SK-N-DZ (cell line): ENCODE measurements at regions not wholly inside any gene's neighbourhood (a gene's known extent, or its start where the extent isn't known, plus 50 kb on each side); places are given as distances from the start of the nearest gene placed in this dataset.

ENCODE experiments used
- DNase-seq: peaks from one replicate; pipeline ENCODE4 v3.0.0-alpha.2; 2015; ENCODE audit warnings: low spot score

DNA sequence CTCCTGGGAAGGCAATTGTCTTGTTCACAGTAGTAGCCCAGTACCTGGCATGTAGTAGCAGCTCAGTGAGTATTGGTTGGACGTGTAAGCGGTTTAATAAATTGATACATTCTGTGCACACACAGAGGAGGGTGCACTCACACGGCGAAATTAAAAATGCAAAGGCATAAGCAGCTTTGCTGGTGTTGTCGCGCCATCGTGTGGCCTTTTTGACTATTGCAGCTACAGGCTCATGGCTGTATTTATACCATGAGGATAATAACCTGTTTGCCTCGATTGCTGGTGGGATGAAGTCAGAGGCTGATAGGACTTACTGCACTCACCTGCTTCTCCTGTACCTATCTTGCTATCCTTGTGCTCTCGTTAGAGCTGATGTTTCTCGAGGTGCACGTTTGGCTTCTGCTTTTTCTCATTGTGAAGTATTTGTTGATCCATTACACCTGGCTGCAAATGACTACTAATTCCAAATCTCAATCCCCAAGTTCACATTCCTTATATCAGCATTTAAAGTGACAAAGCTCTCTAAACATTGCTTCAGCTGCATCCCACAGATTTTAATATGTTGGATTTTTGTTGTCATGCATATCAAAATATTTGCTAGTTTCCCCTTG, 61.5 kb downstream of the TBXT start:
- peak; percentile 43 for DNase-seq

DNA sequence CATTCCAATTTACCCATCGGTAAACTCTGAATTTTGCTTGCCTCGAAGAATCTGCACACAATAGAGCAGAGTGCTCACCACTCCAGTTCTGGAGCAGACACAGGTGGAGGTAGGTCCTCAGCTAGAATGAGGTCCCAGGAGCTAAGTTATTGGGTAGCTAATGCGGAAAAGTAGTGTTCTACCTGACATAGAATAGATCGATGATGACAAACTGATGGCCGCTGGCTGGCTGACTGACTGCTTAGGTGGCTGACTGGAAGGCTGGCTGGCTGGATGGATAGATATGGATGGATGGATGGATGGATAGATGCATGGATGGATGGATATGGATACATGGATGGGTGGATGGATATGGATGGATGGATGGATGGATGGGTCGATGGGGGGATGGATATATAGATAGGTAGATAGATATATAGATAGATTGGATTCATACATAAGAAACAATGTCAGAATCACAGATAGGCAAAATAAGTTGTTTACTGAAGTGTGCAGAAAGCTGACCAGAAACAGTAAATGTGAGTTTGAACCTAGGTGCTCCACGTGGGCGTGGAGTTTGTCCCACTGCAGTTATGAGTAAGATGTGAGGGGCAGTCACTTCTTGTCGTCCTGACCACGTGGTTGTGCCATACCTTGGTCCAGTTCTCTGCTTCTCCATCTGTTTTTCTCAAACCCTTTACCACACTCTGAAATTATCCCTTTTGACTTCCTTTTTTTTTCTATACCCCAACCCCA, 62.1 kb downstream of the TBXT start:
- no peak for DNase-seq

DNA sequence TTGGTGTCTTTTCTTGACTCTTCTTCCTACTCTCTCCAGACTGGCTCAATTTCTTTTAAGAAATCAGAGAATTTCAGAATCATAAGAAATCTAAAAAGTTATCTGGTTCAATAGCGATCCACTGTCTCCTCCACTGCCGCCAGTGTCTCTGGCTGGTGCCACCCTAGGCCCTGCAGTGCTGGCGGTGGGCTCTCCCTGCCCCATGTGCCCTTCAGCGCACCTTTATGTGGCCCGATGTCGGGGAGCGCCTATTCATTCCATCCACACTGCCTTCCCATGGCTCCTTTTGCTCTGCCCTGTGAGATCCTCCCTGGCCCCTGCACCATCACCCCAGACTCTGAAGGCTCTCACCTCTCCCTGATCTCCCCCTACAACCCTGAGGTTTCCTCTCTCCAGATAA, 62.8 kb downstream of the TBXT start:
- no peak for DNase-seq

- DNase-seq = no peak
Observed at GRCh38 chr6:166104107-166104506, 63.5 kb downstream of the TBXT start.

GRCh38 chr6:166101819-166102419, 65.7 kb downstream of the TBXT start:
- DNase-seq = no peak

DNA sequence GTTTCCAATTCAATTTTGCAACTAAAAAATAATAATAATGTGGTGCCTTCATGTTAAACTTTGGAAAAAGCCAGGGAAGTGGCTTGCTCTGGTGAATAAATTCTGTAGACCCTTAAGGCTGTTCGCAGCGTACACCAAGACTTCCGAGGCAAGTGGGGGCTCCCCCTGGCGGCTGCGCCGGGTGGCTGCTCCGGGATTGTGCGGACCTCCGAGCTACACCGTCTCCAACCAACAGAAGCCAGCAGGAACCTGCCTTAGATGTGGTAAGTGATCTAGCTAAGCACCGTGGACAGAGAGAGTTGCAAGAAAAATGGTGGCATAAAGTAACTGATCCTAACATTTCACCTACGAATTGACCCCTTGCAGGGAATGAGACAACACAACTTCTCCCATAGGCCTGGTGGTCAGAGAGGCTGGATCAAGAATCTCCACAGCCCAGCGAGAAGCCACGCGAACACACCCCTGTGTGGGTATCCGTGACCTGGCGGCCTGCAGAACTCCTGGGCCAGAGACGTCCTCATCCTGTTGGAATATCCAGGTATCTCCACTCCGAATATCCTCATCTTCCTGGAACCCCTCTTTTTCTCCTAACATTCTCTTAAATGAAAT, 69.6 kb downstream of the TBXT start:
- peak; percentile 35 for DNase-seq

GRCh38 chr6:166087852-166088251, 79.8 kb downstream of the TBXT start:
- no peak for DNase-seq

DNA sequence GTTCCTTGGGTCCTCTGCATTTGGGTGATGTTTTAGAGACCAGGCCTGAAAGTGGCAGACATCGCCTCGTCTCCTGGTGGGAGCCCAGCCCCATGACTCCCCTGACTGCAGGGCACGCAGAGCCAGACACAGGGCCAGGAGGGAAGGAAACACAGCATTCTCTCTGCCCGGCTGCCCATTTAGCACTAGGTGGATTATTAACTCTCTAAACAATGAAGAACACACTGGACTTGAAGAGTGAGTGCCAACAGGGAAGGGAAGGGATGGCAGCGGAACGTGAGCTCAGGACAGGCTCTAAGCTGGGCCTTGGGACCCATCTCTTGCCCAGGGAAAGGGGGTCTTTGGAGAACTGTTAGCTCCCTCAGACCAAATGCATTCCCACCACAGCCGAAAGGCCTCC, 80.4 kb downstream of the TBXT start:
- no peak for DNase-seq

DNA sequence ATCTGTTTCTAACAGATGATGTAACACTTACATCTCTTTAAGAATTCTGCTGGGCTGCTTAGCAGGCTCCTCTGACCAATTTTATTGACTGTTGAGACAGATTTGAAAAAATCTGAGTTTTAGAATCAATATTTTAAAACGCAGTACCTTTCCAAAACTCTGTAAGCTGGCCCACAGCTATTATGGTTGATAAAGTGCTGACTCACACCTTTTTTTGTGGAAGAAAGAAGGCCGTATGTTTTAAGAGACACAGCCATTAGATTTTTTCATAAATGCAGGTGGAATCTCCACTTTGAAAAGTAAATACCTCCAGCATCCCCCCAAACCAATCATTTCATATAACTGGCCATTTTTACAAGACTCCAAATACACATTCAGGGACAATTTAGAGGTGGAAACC, 82.2 kb downstream of the TBXT start:
- no peak for DNase-seq

GRCh38 chr6:166084951-166085350, 82.7 kb downstream of the TBXT start:
- no peak for DNase-seq

GRCh38 chr6:166079841-166080240, 87.8 kb downstream of the TBXT start:
- DNase-seq = no peak

- no peak for DNase-seq
Observed at GRCh38 chr6:166078294-166078693, 89.4 kb downstream of the TBXT start.

DNA sequence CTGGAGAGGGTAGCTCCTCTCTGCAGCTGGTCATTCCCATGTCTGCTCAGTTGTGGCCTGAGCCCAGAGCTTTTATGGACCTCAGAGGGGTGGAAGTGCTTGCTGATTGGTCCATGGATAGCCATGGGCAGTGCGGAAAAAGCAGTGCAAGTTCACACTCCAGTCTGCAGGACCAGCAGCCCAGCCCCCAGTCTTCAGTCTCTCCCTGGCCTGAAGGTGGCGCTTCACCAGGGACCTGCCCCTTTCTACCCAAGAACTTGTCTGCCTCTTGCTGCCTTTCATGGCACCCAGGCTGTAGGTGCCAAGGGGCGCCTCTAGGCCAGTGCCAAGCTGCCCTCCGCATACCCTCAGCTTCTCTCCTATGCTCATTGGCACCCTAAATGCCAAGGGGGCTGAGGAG, 91.0 kb downstream of the TBXT start:
- DNase-seq = no peak

GRCh38 chr6:166075925-166076324, 91.7 kb downstream of the TBXT start:
- no peak for DNase-seq

DNA sequence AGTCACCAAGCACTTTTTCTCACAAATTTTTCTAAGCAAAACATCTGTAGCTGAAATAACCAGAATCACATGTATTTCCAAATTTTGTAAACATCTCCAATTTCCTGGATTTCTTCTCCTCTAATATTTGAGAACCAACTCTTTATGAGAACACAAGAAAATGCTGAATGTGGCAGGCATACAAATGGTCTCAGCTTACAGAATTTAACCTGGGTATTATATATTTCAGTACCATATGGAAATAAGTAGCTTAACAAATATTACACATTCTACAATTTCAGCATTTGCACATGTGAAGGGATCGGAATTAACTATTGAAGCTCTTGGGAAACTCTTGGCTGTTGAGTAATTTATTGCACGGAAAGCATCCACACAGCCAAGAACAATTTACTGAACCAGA, 92.5 kb downstream of the TBXT start:
- no peak for DNase-seq

- DNase-seq = no peak
Observed at GRCh38 chr6:166073082-166073481, 94.6 kb downstream of the TBXT start.

DNA sequence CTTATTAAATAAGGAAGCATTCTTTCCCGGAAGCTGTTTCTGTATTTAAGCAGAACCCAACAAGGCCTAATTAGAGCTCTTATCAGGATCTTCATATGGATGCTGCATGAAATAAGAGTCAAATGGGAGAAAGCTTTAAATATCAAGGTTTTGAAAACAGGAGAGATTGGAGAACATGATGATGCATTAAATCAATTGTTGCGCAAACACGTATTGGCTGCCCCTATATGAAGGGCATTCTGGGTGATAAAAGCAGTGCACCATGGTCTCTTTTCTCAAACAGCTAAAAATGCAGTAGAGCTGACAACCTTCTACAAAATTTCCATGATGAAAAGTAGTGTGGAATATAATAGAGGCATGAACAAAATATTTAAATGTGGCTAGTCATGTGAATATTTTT, 98.9 kb downstream of the TBXT start:
- DNase-seq = no peak

DNA sequence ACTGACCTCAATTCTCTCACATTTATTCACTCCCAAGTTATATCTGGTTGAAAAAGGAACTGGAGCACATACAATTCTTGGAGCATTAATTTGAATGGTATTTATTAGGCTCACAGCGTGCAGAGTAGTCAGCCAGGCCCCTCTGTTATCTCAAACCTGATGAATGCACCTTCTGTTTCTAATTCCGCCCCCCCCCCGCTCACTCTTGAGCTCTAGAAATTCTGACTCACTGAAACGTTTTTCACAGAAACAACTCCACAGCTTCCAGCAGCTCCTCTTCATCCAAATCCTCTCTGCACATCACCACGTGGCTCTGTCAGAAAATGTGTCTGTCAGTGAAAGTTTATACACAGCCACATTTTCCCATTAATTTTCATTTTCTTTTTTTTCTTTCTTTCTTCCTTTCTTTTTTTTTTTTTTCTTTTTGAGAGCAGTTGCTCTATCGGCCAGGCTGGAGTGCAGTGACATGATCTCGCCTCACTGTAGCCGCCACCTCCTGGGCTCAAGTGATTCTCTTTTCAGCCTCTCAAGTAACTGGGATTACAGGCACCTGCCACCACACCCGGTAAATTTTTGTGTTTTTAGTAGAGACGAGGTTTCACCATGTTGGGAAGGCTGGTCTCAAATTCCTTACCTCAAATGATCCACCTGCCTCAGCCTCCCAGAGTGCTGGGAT, 109.4 kb downstream of the TBXT start:
- no peak for DNase-seq

DNA sequence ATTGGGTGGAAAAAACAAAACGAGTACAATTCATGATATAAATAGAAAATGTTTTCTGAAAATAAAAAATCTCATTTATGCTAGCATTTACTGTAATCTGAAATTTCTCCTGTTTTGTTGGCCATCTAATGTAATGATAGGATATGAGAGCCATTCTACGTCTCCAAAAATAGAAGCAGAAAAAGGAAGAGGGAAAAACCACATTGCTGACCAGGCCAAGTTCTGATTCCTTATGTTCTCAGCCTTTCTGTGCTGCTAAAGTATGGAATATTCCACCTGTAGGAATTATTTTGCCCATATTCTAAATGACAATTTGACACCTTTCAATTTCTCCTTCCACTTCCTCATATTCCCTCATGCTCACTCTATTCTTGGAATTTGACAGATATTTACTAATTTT, 110.2 kb downstream of the TBXT start:
- DNase-seq = no peak

- no peak for DNase-seq
Observed at GRCh38 chr6:166056637-166057036, 111.0 kb downstream of the TBXT start.

DNA sequence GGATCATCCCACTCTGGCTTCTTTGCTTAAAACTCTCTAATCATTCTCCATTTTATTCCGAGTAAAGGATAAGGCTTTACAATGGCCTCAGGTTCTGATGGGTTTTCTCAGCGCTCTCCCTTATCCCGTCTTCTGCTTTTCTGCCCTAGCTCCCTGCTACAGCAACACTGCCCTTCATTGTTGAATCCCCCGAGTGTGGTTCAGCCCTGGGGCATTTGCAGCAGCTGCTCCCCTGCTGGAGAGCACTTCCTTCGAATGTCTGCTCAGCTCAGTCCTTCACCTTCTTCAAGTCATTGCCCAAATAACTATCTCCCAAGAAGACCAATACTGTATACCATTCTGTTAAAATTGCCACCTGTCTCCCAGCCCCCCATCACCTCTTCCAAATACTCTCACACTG, 111.8 kb downstream of the TBXT start:
- no peak for DNase-seq

DNA sequence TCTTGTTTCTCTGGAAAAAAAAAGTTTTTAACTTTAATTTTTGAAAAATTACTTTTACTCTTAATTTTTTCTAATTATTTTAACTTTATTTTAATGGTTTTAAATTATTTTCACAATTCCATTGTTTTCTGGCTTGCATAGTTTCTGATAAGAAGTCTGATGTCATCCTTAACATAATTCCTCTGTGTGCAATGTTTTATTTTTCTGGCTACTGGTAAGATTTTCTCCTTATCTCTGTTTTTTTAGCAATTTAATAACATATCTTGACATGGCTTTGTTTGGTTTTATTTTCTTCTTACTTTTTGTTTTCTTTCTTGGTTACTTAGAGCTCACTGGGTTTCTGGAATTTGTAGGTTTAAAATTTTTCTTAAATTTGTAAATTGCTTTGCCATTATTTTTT, 114.8 kb downstream of the TBXT start:
- DNase-seq = no peak
